CD4-positive, alpha-beta T cell (primary cell): ENCODE measurements at regions not wholly inside any gene's neighbourhood (a gene's known extent, or its start where the extent isn't known, plus 50 kb on each side); places are given as distances from the start of the nearest gene placed in this dataset.

Source experiments
- ATAC-seq: fragments of 200-7000 bp; cut with Tn5 transposase; one replicate; pipeline ENCODE4 v1.10.0; 2022; ENCODE audit warnings: mild to moderate bottlenecking; ENCODE audit not compliant: poor library complexity
- CTCF ChIA-PET: fragments of 350-600 bp; sonication (Branson Sonifier 250); formaldehyde crosslinking; loops from one replicate; lab custom pipeline; 2021; ENCODE audit warnings: antibody characterized with exemption, inconsistent platforms; lab: Charles Lee
- POLR2A ChIA-PET: fragments of 350-600 bp; sonication (Branson Sonifier 250); formaldehyde crosslinking; loops from one replicate; lab custom pipeline; 2021; ENCODE audit warnings: antibody characterized with exemption, inconsistent platforms; lab: Charles Lee
- DNase-seq, 14 experiments: peaks; one replicate each; pipeline ENCODE4 v3.0.0-alpha.2; 2013 to 2020; ENCODE audit warnings: mixed read lengths in 2 of 14
- H3K27ac ChIP-seq, 2 donors: one replicate each; pipeline versions ENCODE4 v1.5.1 to v1.7.0; 2013; ENCODE audit warnings: low read length in 2 of 2, low read depth in 1 of 2, mild to moderate bottlenecking in 1 of 2
- H3K27me3 ChIP-seq, 2 experiments: 1 replicate in 1 of 2; 2 replicates in 1 of 2; pipeline versions ENCODE4 v1.6.1 to v1.7.0; 2013; ENCODE audit warnings: low read length in 2 of 2, control low read depth in 1 of 2, mild to moderate bottlenecking in 1 of 2, moderate library complexity in 1 of 2; ENCODE audit not compliant: insufficient read depth in 2 of 2, control insufficient read depth in 1 of 2
- H3K36me3 ChIP-seq: one replicate; pipeline ENCODE4 v1.6.1; 2013; ENCODE audit warnings: low read length, control low read depth; ENCODE audit not compliant: insufficient read depth
- H3K4me1 ChIP-seq: one replicate; pipeline ENCODE4 v1.6.1; 2013; ENCODE audit warnings: low read length, control low read depth; ENCODE audit not compliant: insufficient read depth
- H3K4me3 ChIP-seq: one replicate; pipeline ENCODE4 v1.5.1; 2013; ENCODE audit warnings: mild to moderate bottlenecking, low read length, moderate library complexity
- H3K9me3 ChIP-seq, 2 experiments: 1 replicate in 1 of 2; 2 replicates in 1 of 2; pipeline versions ENCODE4 v1.6.1 to v1.7.0; 2013; ENCODE audit warnings: low read length in 2 of 2, mild to moderate bottlenecking in 2 of 2, control low read depth in 1 of 2, moderate library complexity in 1 of 2; ENCODE audit not compliant: control insufficient read depth in 1 of 2, insufficient read depth in 1 of 2
- H3K27ac Mint-ChIP-seq: one replicate; pipeline ENCODE4 v1.8.0; 2020; ENCODE audit warnings: mixed read lengths
- H3K27me3 Mint-ChIP-seq: one replicate; pipeline ENCODE4 v1.8.0; 2021; ENCODE audit warnings: mixed read lengths
- H3K36me3 Mint-ChIP-seq: one replicate; pipeline ENCODE4 v1.8.0; 2021; ENCODE audit warnings: low read depth, mixed read lengths
- H3K4me1 Mint-ChIP-seq: one replicate; pipeline ENCODE4 v1.8.0; 2021; ENCODE audit warnings: low read depth, mixed read lengths
- H3K4me3 Mint-ChIP-seq: one replicate; pipeline ENCODE4 v1.8.0; 2020; ENCODE audit warnings: mild to moderate bottlenecking, mixed read lengths
- H3K9me3 Mint-ChIP-seq: one replicate; pipeline ENCODE4 v1.8.0; 2020; ENCODE audit warnings: mixed read lengths
- intact Hi-C, 2 experiments: fragments of 100-400 bp; cut with DNase I in 1 of 2; cut with micrococcal nuclease in 1 of 2; formaldehyde crosslinking; loops; one replicate each; pipeline versions ENCODE4 v1.15.1 to v1.9.0; 2023 to 2025; cut with DNase I, micrococcal nuclease
- TF ChIP-seq, protein P1 (sequence below): fragments of 200-600 bp; IDR thresholded peaks from one replicate; pipeline ENCODE4 v1.8.0; 2022; ENCODE audit warnings: antibody characterized with exemption, mild to moderate bottlenecking

DNA sequence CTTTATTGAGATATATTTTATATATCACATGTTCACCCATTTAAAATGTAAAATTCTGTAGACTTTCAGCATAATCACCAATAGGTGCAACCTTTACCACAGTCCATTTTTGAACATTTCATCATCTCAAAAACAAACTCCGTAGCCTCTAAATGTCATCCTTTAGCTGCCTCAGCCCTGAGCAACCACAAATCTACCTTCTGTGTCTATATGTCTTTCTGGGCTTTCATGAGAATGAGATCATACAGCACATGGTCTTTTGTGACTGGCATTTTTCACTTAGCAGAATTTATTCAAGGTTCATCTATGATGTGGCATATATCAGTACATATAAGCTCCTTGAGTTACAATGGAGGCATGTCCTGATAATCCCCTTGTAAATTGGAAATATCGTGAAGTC is 320.5 kb downstream of the ETS1 start:
- ATAC-seq = no peak
- Mint-ChIP-seq H3K9me3 (no peaks in the 10 kb centered on the region), H3K4me1 (peaks cover 16% of the 10 kb centered on the region), H3K36me3 (no peaks in the 10 kb centered on the region), H3K27ac (no peak overlapping the region), H3K27me3 (no peaks in the 10 kb centered on the region), H3K4me3 (no peak overlapping the region)
- Histone ChIP-seq H3K4me1 (peaks cover 3% of the 10 kb centered on the region), H3K4me3 (no peak overlapping the region), H3K9me3 (no peaks in the 10 kb centered on the region), H3K27me3 (no peaks in the 10 kb centered on the region), H3K27ac (no peak overlapping the region), H3K36me3 (no peaks in the 10 kb centered on the region)
- TF ChIP-seq, protein P1, sequence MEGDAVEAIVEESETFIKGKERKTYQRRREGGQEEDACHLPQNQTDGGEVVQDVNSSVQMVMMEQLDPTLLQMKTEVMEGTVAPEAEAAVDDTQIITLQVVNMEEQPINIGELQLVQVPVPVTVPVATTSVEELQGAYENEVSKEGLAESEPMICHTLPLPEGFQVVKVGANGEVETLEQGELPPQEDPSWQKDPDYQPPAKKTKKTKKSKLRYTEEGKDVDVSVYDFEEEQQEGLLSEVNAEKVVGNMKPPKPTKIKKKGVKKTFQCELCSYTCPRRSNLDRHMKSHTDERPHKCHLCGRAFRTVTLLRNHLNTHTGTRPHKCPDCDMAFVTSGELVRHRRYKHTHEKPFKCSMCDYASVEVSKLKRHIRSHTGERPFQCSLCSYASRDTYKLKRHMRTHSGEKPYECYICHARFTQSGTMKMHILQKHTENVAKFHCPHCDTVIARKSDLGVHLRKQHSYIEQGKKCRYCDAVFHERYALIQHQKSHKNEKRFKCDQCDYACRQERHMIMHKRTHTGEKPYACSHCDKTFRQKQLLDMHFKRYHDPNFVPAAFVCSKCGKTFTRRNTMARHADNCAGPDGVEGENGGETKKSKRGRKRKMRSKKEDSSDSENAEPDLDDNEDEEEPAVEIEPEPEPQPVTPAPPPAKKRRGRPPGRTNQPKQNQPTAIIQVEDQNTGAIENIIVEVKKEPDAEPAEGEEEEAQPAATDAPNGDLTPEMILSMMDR = no peak
- ChIA-PET POLR2A (no interaction called here), CTCF (interaction anchor here (1.6 kb wide), 1 partner anchor 12 kb away, joined by 4 read pairs; no protein-coding TSS in a partner anchor)
- intact Hi-C loops = no loop called here
- no peak for DNase-seq

DNA sequence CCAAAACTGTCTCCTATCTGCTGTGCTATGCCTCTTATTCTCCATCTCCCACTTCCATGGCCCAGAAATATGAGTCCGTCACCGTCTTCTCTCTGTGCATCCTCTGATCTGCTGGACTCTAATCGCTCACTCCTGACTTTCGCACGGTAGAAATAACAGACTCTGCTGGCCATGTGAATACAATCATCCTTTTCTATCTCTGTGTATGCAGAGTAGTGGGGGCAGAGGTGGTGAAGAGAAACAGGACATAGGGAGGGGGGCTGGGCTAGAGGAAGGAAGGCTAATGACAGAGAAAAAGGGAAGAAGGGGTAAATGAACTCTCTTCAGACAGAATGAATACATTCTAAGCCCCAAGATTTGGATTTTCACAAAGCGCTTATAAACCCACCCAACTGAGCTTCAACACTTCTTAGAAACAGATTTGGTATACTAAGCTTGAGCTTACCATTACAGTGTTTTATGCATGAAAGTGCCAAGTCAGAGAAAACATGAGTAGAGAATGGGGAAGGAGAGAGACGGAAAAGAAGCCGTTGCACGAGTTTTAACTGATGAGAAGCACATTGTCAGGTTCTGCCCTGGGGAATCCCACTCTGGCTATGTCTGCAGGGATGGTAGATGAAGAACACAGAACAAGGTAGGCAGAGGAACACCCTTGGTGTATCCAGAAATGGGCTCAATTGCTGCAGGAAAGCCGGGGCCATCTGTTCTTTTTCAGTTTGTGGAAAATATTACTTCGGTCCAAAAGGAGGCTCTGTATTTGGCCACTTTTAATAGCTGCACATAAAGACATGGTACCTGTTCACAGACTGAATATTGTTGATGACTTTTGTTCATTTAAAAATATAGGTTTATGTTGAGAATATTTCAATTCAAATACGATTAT is 324.7 kb downstream of the ETS1 start:
- Mint-ChIP-seq H3K4me3 (no peak overlapping the region), H3K9me3 (no peaks in the 10 kb centered on the region), H3K27ac (no peak overlapping the region), H3K36me3 (no peaks in the 10 kb centered on the region), H3K4me1 (no peaks in the 10 kb centered on the region), H3K27me3 (no peaks in the 10 kb centered on the region)
- ATAC-seq (no peak), DNase-seq (no peak)
- intact Hi-C loops = no loop called here
- ChIA-PET CTCF (no interaction called here), POLR2A (no interaction called here)
- no peaks in the 10 kb centered on the region for H3K27me3 ChIP-seq
- H3K36me3 ChIP-seq = no peaks in the 10 kb centered on the region
- H3K4me3 ChIP-seq = no peak overlapping the region
- H3K27ac ChIP-seq = no peak overlapping the region
- H3K9me3 ChIP-seq = no peaks in the 10 kb centered on the region
- TF ChIP-seq, protein P1 = no peak
- H3K4me1 ChIP-seq = no peaks in the 10 kb centered on the region

DNA sequence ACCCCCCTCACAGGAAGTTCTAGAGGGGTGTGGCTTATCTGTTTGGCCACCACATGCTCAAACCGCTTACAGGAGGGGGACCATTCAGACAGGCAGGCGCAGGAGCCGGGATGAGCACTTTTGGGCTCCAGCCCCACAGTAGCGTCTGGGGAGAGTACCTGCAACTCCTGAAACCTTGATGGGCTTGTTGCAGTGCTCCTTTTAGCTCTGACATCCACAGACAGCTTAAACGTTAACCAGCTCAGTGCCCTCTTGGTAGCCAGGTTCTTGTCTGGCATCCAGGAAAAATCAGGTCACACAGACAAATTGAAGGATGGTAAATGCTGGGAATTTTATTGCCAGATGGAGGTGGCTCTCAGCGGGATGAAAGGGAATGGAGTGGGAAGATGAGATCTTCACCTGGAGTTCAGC is 326.3 kb downstream of the ETS1 start:
- Mint-ChIP-seq H3K9me3 (no peaks in the 10 kb centered on the region), H3K4me1 (no peaks in the 10 kb centered on the region), H3K4me3 (no peak overlapping the region), H3K36me3 (no peaks in the 10 kb centered on the region), H3K27ac (no peak overlapping the region), H3K27me3 (no peaks in the 10 kb centered on the region)
- H3K4me3 ChIP-seq = no peak overlapping the region
- no peaks in the 10 kb centered on the region for H3K4me1 ChIP-seq
- no peaks in the 10 kb centered on the region for H3K9me3 ChIP-seq
- intact Hi-C loops = no loop called here
- ATAC-seq (no peak), DNase-seq (no peak)
- TF ChIP-seq, protein P1 = no peak
- no peak overlapping the region for H3K27ac ChIP-seq
- POLR2A ChIA-PET = interaction anchor here (1.3 kb wide), 1 partner anchor 10 kb away, joined by 3 read pairs; no protein-coding TSS in a partner anchor
- H3K36me3 ChIP-seq = no peaks in the 10 kb centered on the region
- CTCF ChIA-PET = no interaction called here
- no peaks in the 10 kb centered on the region for H3K27me3 ChIP-seq
